HUES6 (cell line): ENCODE measurements at regions not wholly inside any gene's neighbourhood (a gene's known extent, or its start where the extent isn't known, plus 50 kb on each side); places are given as distances from the start of the nearest gene placed in this dataset.

ENCODE experiments used
- H3K27ac ChIP-seq: 2 replicates; pipeline ENCODE4 v1.7.0; 2013; ENCODE audit warnings: low read depth, mild to moderate bottlenecking, low read length, inconsistent platforms
- H3K27me3 ChIP-seq: 2 replicates; pipeline ENCODE4 v1.6.1; 2013; ENCODE audit warnings: low read length; ENCODE audit not compliant: control insufficient read depth, insufficient read depth
- H3K36me3 ChIP-seq: 2 replicates; pipeline ENCODE4 v1.6.1; 2013; ENCODE audit warnings: low read length; ENCODE audit not compliant: control insufficient read depth, insufficient read depth
- H3K4me1 ChIP-seq: 2 replicates; pipeline ENCODE4 v1.6.1; 2013; ENCODE audit warnings: low read length; ENCODE audit not compliant: control insufficient read depth, insufficient read depth
- H3K4me3 ChIP-seq: 2 replicates; pipeline ENCODE4 v1.5.1; 2013; ENCODE audit warnings: low read depth, low read length
- H3K9ac ChIP-seq: one replicate; pipeline ENCODE4 v1.6.1; 2013; ENCODE audit warnings: mild to moderate bottlenecking, low read length
- H3K9me3 ChIP-seq: 2 replicates; pipeline ENCODE4 v1.6.1; 2013; ENCODE audit warnings: low read depth, low read length; ENCODE audit not compliant: control insufficient read depth, insufficient read depth

DNA sequence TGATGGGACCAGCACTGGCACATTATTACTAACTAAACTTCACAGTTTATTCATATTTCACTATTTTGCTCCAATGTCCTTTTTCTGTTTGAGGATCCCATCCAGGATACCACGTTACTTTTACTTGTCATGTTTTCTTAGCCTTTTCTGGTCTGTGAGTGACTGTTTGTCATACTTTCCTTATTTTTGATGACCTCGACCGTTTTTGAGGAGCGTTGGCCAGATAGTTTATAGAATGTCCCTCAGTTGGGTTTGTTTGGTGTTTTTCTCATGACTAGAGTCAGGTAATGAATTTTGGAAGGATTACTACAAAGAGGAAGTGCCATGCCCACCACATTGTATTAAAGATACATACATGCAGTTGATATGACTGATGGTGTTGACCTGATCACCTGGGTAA lies 199.4 kb upstream of the CCND2 start:
- Histone ChIP-seq H3K9ac (no peak overlapping the region), H3K9me3 (0 out of 2 replicates have a peak, but pooled peaks cover 3% of the 10 kb centered on the region), H3K27me3 (no peaks in the 10 kb centered on the region), H3K36me3 (no peaks in the 10 kb centered on the region), H3K4me3 (no peak overlapping the region), H3K4me1 (no peaks in the 10 kb centered on the region), H3K27ac (no peak overlapping the region)

- no peaks in the 10 kb centered on the region for H3K27me3 ChIP-seq
- H3K4me1 ChIP-seq, result no peaks in the 10 kb centered on the region
- no peak overlapping the region for H3K4me3 ChIP-seq
- H3K9me3 ChIP-seq, result 0 out of 2 replicates have a peak, but pooled peaks cover 3% of the 10 kb centered on the region
- H3K27ac ChIP-seq, result no peak overlapping the region
- no peak overlapping the region for H3K9ac ChIP-seq
- H3K36me3 ChIP-seq, result no peaks in the 10 kb centered on the region
These were observed 196.4 kb upstream of the PARP11 start for GRCh38 chr12:4069670-4070010.

- H3K9me3 ChIP-seq, result 0 out of 2 replicates have a peak, but pooled peaks cover 3% of the 10 kb centered on the region
- H3K27me3 ChIP-seq, result no peaks in the 10 kb centered on the region
- H3K9ac ChIP-seq, result no peak overlapping the region
- H3K4me1 ChIP-seq, result no peaks in the 10 kb centered on the region
- H3K4me3 ChIP-seq, result no peak overlapping the region
- H3K27ac ChIP-seq, result no peak overlapping the region
- no peaks in the 10 kb centered on the region for H3K36me3 ChIP-seq
These were observed 195.9 kb upstream of the PARP11 start for GRCh38 chr12:4068981-4069669.

GRCh38 chr12:4064008-4064407 lies 190.8 kb upstream of the PARP11 start:
- Histone ChIP-seq H3K27me3 (no peaks in the 10 kb centered on the region), H3K9me3 (no peaks in the 10 kb centered on the region), H3K9ac (no peak overlapping the region), H3K27ac (no peak overlapping the region), H3K36me3 (no peaks in the 10 kb centered on the region), H3K4me3 (no peak overlapping the region), H3K4me1 (peaks cover 4% of the 10 kb centered on the region)

- Histone ChIP-seq H3K9me3 (no peaks in the 10 kb centered on the region), H3K27ac (no peak overlapping the region), H3K36me3 (no peaks in the 10 kb centered on the region), H3K27me3 (no peaks in the 10 kb centered on the region), H3K4me3 (no peak overlapping the region), H3K4me1 (peaks cover 4% of the 10 kb centered on the region), H3K9ac (no peak overlapping the region)
These were observed 186.8 kb upstream of the PARP11 start for GRCh38 chr12:4059898-4060568.

- no peak overlapping the region for H3K4me3 ChIP-seq
- H3K36me3 ChIP-seq, result no peaks in the 10 kb centered on the region
- peaks cover 4% of the 10 kb centered on the region for H3K4me1 ChIP-seq
- H3K27ac ChIP-seq, result no peak overlapping the region
- H3K27me3 ChIP-seq, result no peaks in the 10 kb centered on the region
- H3K9ac ChIP-seq, result no peak overlapping the region
- no peaks in the 10 kb centered on the region for H3K9me3 ChIP-seq
These were observed 184.0 kb upstream of the PARP11 start for GRCh38 chr12:4056910-4057845.

GRCh38 chr12:4054630-4055029 lies 181.4 kb upstream of the PARP11 start:
- Histone ChIP-seq H3K4me1 (peaks cover 4% of the 10 kb centered on the region; the same call in 1 of the 2 replicates), H3K4me3 (no peak overlapping the region), H3K9ac (no peak overlapping the region), H3K27ac (no peak overlapping the region), H3K9me3 (no peaks in the 10 kb centered on the region), H3K27me3 (no peaks in the 10 kb centered on the region), H3K36me3 (no peaks in the 10 kb centered on the region)

- Histone ChIP-seq H3K4me1 (0 out of 2 replicates have a peak, but pooled peaks cover 3% of the 10 kb centered on the region), H3K9me3 (no peaks in the 10 kb centered on the region), H3K27ac (no peak overlapping the region), H3K4me3 (no peak overlapping the region), H3K36me3 (no peaks in the 10 kb centered on the region), H3K9ac (no peak overlapping the region), H3K27me3 (no peaks in the 10 kb centered on the region)
These were observed 179.5 kb upstream of the PARP11 start for GRCh38 chr12:4052691-4053090.

- peaks cover 7% of the 10 kb centered on the region; the same call in 1 of the 2 replicates for H3K4me1 ChIP-seq
- no peaks in the 10 kb centered on the region for H3K9me3 ChIP-seq
- no peak overlapping the region for H3K9ac ChIP-seq
- H3K27me3 ChIP-seq, result no peaks in the 10 kb centered on the region
- no peaks in the 10 kb centered on the region for H3K36me3 ChIP-seq
- H3K4me3 ChIP-seq, result no peak overlapping the region
- H3K27ac ChIP-seq, result no peak overlapping the region
These were observed 178.4 kb upstream of the PARP11 start for GRCh38 chr12:4051596-4051995.

- H3K4me3 ChIP-seq, result no peak overlapping the region
- H3K9me3 ChIP-seq, result no peaks in the 10 kb centered on the region
- H3K4me1 ChIP-seq, result peaks cover 15% of the 10 kb centered on the region
- H3K27ac ChIP-seq, result no peak overlapping the region
- no peaks in the 10 kb centered on the region for H3K36me3 ChIP-seq
- no peak overlapping the region for H3K9ac ChIP-seq
- H3K27me3 ChIP-seq, result no peaks in the 10 kb centered on the region
These were observed 177.1 kb upstream of the PARP11 start for GRCh38 chr12:4050340-4050739.
